Loucy (cell line): ENCODE measurements at regions not wholly inside any gene's neighbourhood (a gene's known extent, or its start where the extent isn't known, plus 50 kb on each side); places are given as distances from the start of the nearest gene placed in this dataset.

Experiments used
- CTCF ChIP-seq: fragments of 200-600 bp; sonication (generic); conservative IDR thresholded peaks from 2 replicates; pipeline ENCODE4 v1.5.1; 2014; ENCODE audit warnings: mild to moderate bottlenecking, antibody characterized with exemption, low read length
- EZH2phosphoT487 ChIP-seq: fragments of 200-600 bp; IDR thresholded peaks from 2 replicates; pipeline ENCODE4 v1.6.1; 2018; ENCODE audit warnings: antibody characterized with exemption, mild to moderate bottlenecking, moderate library complexity, borderline replicate concordance

GRCh38 chr9:89842267-89842768, 237.5 kb downstream of the GADD45G start:
- TF ChIP-seq CTCF (no peak), EZH2phosphoT487 (no peak)
